ENCODE measurements at regions not wholly inside any gene's neighbourhood (a gene's known extent, or its start where the extent isn't known, plus 50 kb on each side); places are given as distances from the start of the nearest gene placed in this dataset.

DNA sequence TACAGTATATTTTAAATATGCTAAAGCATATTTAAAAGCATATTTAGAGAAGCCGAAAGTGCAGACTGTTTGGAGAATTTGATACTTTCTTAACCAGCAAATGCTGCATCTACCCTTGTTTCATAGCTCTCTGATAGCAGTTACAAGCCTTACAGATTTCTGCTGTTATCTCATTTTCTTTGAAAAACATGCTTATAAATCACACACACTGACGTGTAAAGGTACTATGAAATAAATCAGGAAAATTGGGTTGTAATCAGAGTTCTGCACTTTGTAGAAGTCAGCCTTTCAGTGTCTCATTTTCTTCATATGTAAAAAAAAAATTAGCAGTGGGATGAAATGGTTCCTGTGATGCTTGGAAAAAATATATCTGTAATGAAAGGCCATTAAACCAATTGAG, 1432.4 kb upstream of the ATXN8OS start:
- no peak for ATAC-seq (ENCODE audit: low FRiP score in 2 of 2)
- no peaks in the 10 kb centered on the region for H3K4me1 ChIP-seq
- DNase-seq: no peak

DNA sequence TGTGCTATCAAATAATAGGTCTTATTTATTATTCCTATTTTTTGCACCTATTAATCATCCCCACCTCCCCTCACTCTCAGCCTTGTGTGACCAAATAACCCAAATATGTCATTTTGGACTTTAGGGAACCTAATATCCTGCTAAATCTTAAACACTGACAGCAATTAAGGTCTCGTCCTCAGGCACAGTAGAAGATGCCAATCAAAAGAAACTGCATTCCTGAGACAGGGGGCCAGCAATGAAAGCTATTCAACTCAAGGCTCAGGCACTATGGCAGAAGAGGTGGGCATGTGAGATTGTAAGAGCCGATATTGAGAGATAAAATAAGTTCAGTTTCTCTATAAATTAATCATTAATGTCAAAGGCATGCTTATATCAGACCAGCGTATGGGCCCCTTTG, 1437.7 kb upstream of the PCDH9 start:
- Histone ChIP-seq H3K4me1 (no peaks in the 10 kb centered on the region), H3K27me3 (no peaks in the 10 kb centered on the region), H3K27ac (no peak overlapping the region), H3K36me3 (no peaks in the 10 kb centered on the region), H3K4me3 (no peak overlapping the region), H3K9me3 (no peaks in the 10 kb centered on the region)
- 56 to 63% methylated on average over 3 of the region's 3 CpGs for WGBS, 2 donors
- no peak for ATAC-seq (ENCODE audit: low FRiP score in 2 of 2)
- DNase-seq: no peak
- TF ChIP-seq, protein P1, sequence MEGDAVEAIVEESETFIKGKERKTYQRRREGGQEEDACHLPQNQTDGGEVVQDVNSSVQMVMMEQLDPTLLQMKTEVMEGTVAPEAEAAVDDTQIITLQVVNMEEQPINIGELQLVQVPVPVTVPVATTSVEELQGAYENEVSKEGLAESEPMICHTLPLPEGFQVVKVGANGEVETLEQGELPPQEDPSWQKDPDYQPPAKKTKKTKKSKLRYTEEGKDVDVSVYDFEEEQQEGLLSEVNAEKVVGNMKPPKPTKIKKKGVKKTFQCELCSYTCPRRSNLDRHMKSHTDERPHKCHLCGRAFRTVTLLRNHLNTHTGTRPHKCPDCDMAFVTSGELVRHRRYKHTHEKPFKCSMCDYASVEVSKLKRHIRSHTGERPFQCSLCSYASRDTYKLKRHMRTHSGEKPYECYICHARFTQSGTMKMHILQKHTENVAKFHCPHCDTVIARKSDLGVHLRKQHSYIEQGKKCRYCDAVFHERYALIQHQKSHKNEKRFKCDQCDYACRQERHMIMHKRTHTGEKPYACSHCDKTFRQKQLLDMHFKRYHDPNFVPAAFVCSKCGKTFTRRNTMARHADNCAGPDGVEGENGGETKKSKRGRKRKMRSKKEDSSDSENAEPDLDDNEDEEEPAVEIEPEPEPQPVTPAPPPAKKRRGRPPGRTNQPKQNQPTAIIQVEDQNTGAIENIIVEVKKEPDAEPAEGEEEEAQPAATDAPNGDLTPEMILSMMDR (IDR thresholded peaks at IDR 0.05): no peak
- TF ChIP-seq POLR2AphosphoS5 (IDR thresholded peaks at IDR 0.05) (no peak), EP300 (IDR thresholded peaks at IDR 0.05) (no peak), POLR2A (IDR thresholded peaks at IDR 0.05) (no peak)

More for the DNA sequence above, 1432.4 kb upstream of the ATXN8OS start:
- H3K27me3 ChIP-seq: no peaks in the 10 kb centered on the region
- H3K4me3 ChIP-seq: no peak overlapping the region
- H3K9me3 ChIP-seq: no peaks in the 10 kb centered on the region
- H3K36me3 ChIP-seq: no peaks in the 10 kb centered on the region
- TF ChIP-seq POLR2A (IDR thresholded peaks at IDR 0.05) (no peak), POLR2AphosphoS5 (IDR thresholded peaks at IDR 0.05) (no peak), EP300 (IDR thresholded peaks at IDR 0.05) (no peak)
- TF ChIP-seq, protein P1 (IDR thresholded peaks at IDR 0.05): no peak
- no peak overlapping the region for H3K27ac ChIP-seq
- 76 to 84% methylated on average over 2 of the region's 2 CpGs for WGBS, 2 donors

DNA sequence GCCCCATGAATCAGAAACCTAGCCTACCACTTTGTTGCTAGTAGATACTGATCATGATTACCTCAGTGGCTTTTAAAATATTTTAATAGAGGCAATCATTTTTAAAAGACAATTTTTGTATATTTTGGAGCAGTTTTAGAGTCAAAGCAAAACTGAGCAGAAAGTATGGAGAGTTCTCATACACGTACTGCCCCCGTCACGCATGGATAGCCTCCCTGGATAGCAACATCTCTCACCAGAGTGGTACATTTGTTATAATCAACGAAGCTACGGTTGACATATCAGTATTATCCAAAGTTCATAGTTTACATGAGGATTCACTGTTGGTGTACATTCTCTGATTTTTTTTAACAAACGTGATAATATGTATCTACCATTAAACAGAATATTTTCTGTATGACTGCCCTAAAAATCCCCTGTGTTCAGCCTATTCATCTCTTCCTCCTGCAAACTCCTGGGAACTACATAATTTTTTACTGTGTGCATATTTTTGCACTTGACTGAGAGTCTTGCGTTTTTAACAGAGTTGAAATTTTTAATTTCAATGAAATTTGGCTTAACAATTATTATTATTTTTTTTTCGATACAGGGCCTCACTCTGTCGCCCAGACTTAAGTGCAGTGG, 1436.8 kb upstream of the PCDH9 start:
- DNase-seq (no peak), ATAC-seq (ENCODE audit: low FRiP score in 2 of 2) (no peak)
- H3K9me3 ChIP-seq: no peaks in the 10 kb centered on the region
- no peak for TF ChIP-seq POLR2AphosphoS5 (IDR thresholded peaks at IDR 0.05)
- no peak for TF ChIP-seq EP300 (IDR thresholded peaks at IDR 0.05)
- TF ChIP-seq, protein P1 (IDR thresholded peaks at IDR 0.05): no peak
- no peak for TF ChIP-seq POLR2A (IDR thresholded peaks at IDR 0.05)
- H3K27ac ChIP-seq: no peak overlapping the region
- WGBS, 2 donors: 73 to 79% methylated on average over 9 of the region's 9 CpGs
- H3K4me3 ChIP-seq: no peak overlapping the region
- no peaks in the 10 kb centered on the region for H3K36me3 ChIP-seq
- no peaks in the 10 kb centered on the region for H3K4me1 ChIP-seq
- H3K27me3 ChIP-seq: no peaks in the 10 kb centered on the region

DNA sequence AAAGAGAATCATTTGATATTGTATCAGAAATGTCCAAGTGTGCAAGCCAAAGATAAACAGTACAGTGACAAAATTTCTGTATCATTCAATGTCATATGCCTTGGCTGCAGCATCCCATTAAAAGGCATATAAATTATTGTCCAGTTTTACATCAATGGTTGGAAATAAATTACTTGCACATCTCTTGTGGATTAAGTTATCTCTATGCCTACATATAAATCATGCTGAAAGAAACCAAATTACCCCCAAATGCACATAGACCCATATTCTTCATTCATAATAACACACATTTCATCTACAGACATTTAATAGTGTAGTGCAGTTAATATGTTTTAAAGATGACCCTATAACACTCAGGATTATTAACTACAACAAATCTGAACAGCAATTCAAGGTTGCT, 1415.7 kb upstream of the PCDH9 start:
- H3K27me3 ChIP-seq: no peaks in the 10 kb centered on the region
- H3K4me3 ChIP-seq: no peak overlapping the region
- no peaks in the 10 kb centered on the region for H3K9me3 ChIP-seq
- DNase-seq: no peak
- H3K4me1 ChIP-seq: no peaks in the 10 kb centered on the region
- no peaks in the 10 kb centered on the region for H3K36me3 ChIP-seq
- H3K27ac ChIP-seq: no peak overlapping the region
- no peak for ATAC-seq (ENCODE audit: low FRiP score in 2 of 2)
- TF ChIP-seq EP300 (IDR thresholded peaks at IDR 0.05) (no peak), POLR2AphosphoS5 (IDR thresholded peaks at IDR 0.05) (no peak)
- TF ChIP-seq, protein P1 (IDR thresholded peaks at IDR 0.05): no peak

DNA sequence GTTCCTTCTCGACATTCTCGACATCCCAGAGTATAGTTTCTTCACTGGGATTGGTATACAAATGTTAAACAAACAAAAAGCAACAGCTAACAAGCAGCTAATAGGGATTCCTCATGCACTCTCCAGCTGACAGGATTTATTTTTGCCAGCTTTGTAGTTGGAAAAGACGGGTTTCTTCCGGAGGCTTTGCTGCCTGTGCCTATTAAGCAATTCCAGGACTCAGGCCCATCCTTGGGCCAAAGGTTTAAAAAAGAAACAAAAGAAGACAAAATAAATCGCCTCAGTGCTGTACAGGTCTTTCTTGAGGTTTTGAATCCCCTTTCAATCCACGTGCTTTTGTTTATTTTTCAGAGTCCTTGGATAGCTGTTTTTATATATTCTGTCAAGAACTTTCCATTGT, 1414.5 kb upstream of the PCDH9 start:
- TF ChIP-seq, protein P1 (IDR thresholded peaks at IDR 0.05): no peak
- no peak for TF ChIP-seq EP300 (IDR thresholded peaks at IDR 0.05)
- TF ChIP-seq POLR2AphosphoS5 (IDR thresholded peaks at IDR 0.05): no peak
- no peak for TF ChIP-seq POLR2A (IDR thresholded peaks at IDR 0.05)
- no peaks in the 10 kb centered on the region for H3K9me3 ChIP-seq
- WGBS, 2 donors: 42 to 49% methylated on average over 6 of the region's 6 CpGs
- ATAC-seq (ENCODE audit: low FRiP score in 2 of 2) (no peak), DNase-seq (no peak)
- H3K27me3 ChIP-seq: no peaks in the 10 kb centered on the region
- H3K36me3 ChIP-seq: no peaks in the 10 kb centered on the region
- H3K4me1 ChIP-seq: no peaks in the 10 kb centered on the region
- no peak overlapping the region for H3K27ac ChIP-seq
- H3K4me3 ChIP-seq: no peak overlapping the region

Measured in upper lobe of left lung (tissue), 6 donors.